ENCODE measurements at regions not wholly inside any gene's neighbourhood (a gene's known extent, or its start where the extent isn't known, plus 50 kb on each side); places are given as distances from the start of the nearest gene placed in this dataset.

GRCh38 chr1:227396539-227397353 lies 78.5 kb upstream of the CDC42BPA start:
- no peaks in the 10 kb centered on the region for H3K4me1 ChIP-seq (ENCODE audit: low read depth)
- intact Hi-C loops (cut with DNase I, micrococcal nuclease) = no loop called here
- no peaks in the 10 kb centered on the region for H3K36me3 ChIP-seq (ENCODE audit: low read depth)
- no peak overlapping the region for H3K4me3 ChIP-seq
- no peaks in the 10 kb centered on the region for H3K9me3 ChIP-seq
- DNase-seq (no peak), ATAC-seq (no peak)
- TF ChIP-seq, protein P1, sequence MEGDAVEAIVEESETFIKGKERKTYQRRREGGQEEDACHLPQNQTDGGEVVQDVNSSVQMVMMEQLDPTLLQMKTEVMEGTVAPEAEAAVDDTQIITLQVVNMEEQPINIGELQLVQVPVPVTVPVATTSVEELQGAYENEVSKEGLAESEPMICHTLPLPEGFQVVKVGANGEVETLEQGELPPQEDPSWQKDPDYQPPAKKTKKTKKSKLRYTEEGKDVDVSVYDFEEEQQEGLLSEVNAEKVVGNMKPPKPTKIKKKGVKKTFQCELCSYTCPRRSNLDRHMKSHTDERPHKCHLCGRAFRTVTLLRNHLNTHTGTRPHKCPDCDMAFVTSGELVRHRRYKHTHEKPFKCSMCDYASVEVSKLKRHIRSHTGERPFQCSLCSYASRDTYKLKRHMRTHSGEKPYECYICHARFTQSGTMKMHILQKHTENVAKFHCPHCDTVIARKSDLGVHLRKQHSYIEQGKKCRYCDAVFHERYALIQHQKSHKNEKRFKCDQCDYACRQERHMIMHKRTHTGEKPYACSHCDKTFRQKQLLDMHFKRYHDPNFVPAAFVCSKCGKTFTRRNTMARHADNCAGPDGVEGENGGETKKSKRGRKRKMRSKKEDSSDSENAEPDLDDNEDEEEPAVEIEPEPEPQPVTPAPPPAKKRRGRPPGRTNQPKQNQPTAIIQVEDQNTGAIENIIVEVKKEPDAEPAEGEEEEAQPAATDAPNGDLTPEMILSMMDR (IDR thresholded peaks at IDR 0.05) = no peak

DNA sequence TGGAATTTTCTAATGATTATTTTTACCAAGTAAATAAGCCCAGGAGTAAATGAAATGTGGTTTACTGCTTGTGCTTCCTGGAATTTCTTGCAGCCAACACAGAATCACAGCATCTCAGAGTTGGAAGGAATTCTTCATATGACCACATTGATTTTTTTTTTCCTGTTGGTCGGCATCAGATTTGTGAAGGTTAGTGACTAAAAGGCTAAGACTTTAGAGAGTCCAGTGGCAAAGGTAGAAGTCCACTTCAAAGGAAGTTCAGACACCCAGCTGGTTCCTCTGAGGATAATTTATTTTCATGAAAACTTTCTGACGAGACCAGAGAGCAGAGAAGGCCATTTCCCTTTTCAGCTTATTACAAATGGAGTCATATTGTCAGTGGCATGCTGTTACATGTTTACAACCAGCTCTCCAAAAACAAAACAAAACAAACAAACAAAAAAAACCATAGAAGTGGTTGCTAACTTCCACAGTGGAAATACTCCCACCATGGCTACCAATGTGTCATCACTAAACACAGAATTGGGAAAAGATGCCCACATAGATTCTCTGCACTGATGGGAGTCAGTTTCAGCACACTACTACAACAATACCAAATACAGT lies 77.2 kb upstream of the CDC42BPA start:
- H3K9me3 ChIP-seq = no peaks in the 10 kb centered on the region
- H3K4me3 ChIP-seq = no peak overlapping the region
- ATAC-seq (no peak), DNase-seq (no peak)
- no peaks in the 10 kb centered on the region for H3K4me1 ChIP-seq (ENCODE audit: low read depth)
- H3K36me3 ChIP-seq (ENCODE audit: low read depth) = no peaks in the 10 kb centered on the region
- intact Hi-C loops (cut with DNase I, micrococcal nuclease) = no loop called here
- TF ChIP-seq, protein P1 (IDR thresholded peaks at IDR 0.05) = no peak

DNA sequence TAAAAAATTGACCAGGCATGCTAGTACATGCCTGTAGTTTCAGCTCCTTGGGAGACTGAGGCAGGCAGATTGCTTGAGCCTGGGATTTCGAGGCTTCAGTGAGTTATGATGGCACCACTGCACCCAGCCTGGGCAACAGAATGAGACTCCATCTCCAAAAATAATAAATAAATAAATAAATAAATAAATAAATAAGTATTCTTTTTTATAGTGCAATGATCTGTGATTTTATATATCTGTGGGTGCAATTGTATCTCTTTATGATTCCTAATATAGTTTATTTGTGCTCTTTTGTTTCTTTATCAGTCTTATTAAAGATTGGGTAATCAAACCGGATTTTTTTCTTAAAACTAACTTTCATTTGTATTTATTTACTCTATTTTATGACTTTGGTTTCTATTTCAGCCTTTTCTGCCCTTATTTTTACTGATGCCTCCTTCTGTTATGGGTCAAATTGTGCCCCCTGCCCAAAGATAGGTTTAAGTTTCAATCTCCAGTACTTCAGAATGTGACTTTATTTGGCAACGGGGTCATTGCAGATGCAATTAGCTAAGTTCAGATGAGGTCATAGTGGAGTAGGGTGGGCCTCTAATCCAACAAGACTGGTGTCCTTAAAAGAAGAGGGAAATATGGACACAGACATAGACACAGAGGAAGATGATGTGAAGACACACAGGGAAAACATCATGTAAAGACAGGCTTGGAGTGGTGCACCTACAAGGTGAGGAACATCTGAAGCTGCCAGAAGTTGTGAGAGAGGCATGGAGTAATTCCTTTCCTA lies 74.9 kb upstream of the CDC42BPA start:
- no peaks in the 10 kb centered on the region for H3K36me3 ChIP-seq (ENCODE audit: low read depth)
- ATAC-seq = no peak
- TF ChIP-seq, protein P1 (IDR thresholded peaks at IDR 0.05) = no peak
- no peaks in the 10 kb centered on the region for H3K9me3 ChIP-seq
- no peak overlapping the region for H3K4me3 ChIP-seq
- H3K4me1 ChIP-seq (ENCODE audit: low read depth) = no peaks in the 10 kb centered on the region
- no peak for DNase-seq
- intact Hi-C loops (cut with DNase I, micrococcal nuclease) = no loop called here

DNA sequence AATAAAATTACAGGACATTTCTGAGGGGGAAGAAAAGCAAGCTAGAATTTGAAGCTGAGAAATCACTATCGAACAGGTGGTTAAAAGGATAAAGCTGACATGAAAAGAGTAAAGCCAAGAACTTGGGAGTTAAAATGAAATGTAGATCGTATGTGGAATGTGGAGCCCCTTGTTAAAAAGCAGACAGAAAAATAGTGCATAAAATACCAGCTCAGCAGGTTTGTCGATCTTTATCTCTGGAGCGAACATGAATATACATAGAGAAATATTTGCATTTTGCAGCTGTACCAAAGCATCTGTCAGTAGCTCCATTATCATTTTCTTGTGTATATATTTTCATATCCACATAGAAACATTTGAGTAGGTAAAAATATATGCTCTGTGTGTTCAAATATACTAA lies 73.6 kb upstream of the CDC42BPA start:
- no peaks in the 10 kb centered on the region for H3K36me3 ChIP-seq (ENCODE audit: low read depth)
- no peak for DNase-seq
- TF ChIP-seq, protein P1 (IDR thresholded peaks at IDR 0.05) = no peak

GRCh38 chr1:227391211-227391610 lies 72.9 kb upstream of the CDC42BPA start:
- no peaks in the 10 kb centered on the region for H3K36me3 ChIP-seq (ENCODE audit: low read depth)
- no peak for ATAC-seq
- DNase-seq = no peak
- no peaks in the 10 kb centered on the region for H3K9me3 ChIP-seq
- intact Hi-C loops (cut with DNase I, micrococcal nuclease) = no loop called here
- H3K4me1 ChIP-seq (ENCODE audit: low read depth) = no peaks in the 10 kb centered on the region
- TF ChIP-seq, protein P1 (IDR thresholded peaks at IDR 0.05) = no peak
- no peak overlapping the region for H3K4me3 ChIP-seq

More for the DNA sequence above, 73.6 kb upstream of the CDC42BPA start:
- H3K4me3 ChIP-seq = no peak overlapping the region
- no peaks in the 10 kb centered on the region for H3K9me3 ChIP-seq
- H3K4me1 ChIP-seq (ENCODE audit: low read depth) = no peaks in the 10 kb centered on the region
- ATAC-seq = no peak
- intact Hi-C loops (cut with DNase I, micrococcal nuclease) = no loop called here
